HepG2 (cell line): ENCODE measurements at regions not wholly inside any gene's neighbourhood (a gene's known extent, or its start where the extent isn't known, plus 50 kb on each side); places are given as distances from the start of the nearest gene placed in this dataset.

ENCODE experiments used
- ATAC-seq: fragments of 200-7000 bp; cut with Tn5 transposase; 3 replicates; pipeline ENCODE4 v1.9.1; 2020; ENCODE audit warnings: mild to moderate bottlenecking, moderate library complexity
- BruUV-seq: library from RNA; stranded (reverse); fragments of 400-500 nt; replicated peaks from 2 replicates; lab custom pipeline; 2021; lab: Mats Ljungman, UMichigan
- CTCF ChIA-PET: fragments of 300-600 bp; formaldehyde crosslinking; extraction: SDS; loops from one replicate; lab custom pipeline; 2021; ENCODE audit warnings: low total read pairs, inconsistent platforms, low intra/inter-chr PET ratio; lab: Yijun Ruan, JAX
- POLR2A ChIA-PET: fragments of 350-600 bp; sonication (Branson Sonifier 250); formaldehyde crosslinking; loops from one replicate; lab custom pipeline; 2020; ENCODE audit warnings: antibody characterized with exemption, inconsistent platforms; lab: Yijun Ruan, JAX
- DNase-seq: peaks from one replicate; pipeline ENCODE4 v3.0.0-alpha.2; 2015; ENCODE audit warnings: low spot score
- FAIRE-seq: peaks from 3 replicates; lab custom pipeline; 2011; peaks lifted over from hg19 to GRCh38; lab: Jason Lieb, UNC
- H2AFZ ChIP-seq: one replicate; pipeline ENCODE4 v1.6.1; 2011; ENCODE audit warnings: low read length, inconsistent platforms
- H3K27ac ChIP-seq: fragments of 300-600 bp; 3 replicates; pipeline ENCODE4 v1.8.0; 2011; ENCODE audit warnings: mixed run types, mild to moderate bottlenecking, mixed read lengths, low read length, inconsistent platforms; ENCODE audit not compliant: insufficient read depth; ENCODE audit errors: extremely low read length
- H3K27me3 ChIP-seq, 2 experiments: fragments of 200-600 bp in 1 of 2; 2 replicates in 1 of 2; 3 replicates in 1 of 2; pipeline versions ENCODE4 v1.6.0 to v1.8.0; 2011; ENCODE audit warnings: low read length in 2 of 2, mild to moderate bottlenecking in 2 of 2, moderate library complexity in 2 of 2, inconsistent platforms in 1 of 2; ENCODE audit not compliant: insufficient read depth in 2 of 2, control insufficient read depth in 1 of 2
- H3K36me3 ChIP-seq, 2 experiments: fragments of 200-600 bp in 1 of 2; replicated peaks in 1 of 2; 2 replicates in 1 of 2; 3 replicates in 1 of 2; pipeline versions ENCODE4 v1.5.1 to v1.8.0; 2011; ENCODE audit warnings: low read length in 2 of 2, inconsistent platforms in 1 of 2; ENCODE audit not compliant: insufficient read depth in 2 of 2, control insufficient read depth in 1 of 2
- H3K4me1 ChIP-seq: 2 replicates; pipeline ENCODE4 v1.5.1; 2012; ENCODE audit warnings: low read length, inconsistent platforms; ENCODE audit not compliant: insufficient read depth
- H3K4me2 ChIP-seq: 2 replicates; pipeline ENCODE4 v1.6.0; 2011; ENCODE audit warnings: low read depth, low read length, inconsistent platforms
- H3K4me3 ChIP-seq, 3 experiments: fragments of 200-600 bp in 1 of 3; sonication (generic), shearing (Covaris generic) in 1 of 3; replicated peaks in 1 of 3; 2 replicates each; pipeline ENCODE4 v1.5.1; 2011 to 2016; ENCODE audit warnings: low read length in 3 of 3, inconsistent platforms in 2 of 3, low read depth in 2 of 3, mild to moderate bottlenecking in 2 of 3, control low read depth in 1 of 3, mixed read lengths in 1 of 3; ENCODE audit not compliant: insufficient read depth in 1 of 3
- H3K79me2 ChIP-seq: one replicate; pipeline ENCODE4 v1.6.1; 2011; ENCODE audit warnings: low read length, inconsistent platforms; ENCODE audit not compliant: insufficient read depth
- H3K9ac ChIP-seq: 2 replicates; pipeline ENCODE4 v1.6.0; 2011; ENCODE audit warnings: mild to moderate bottlenecking, low read depth, low read length, inconsistent platforms; ENCODE audit not compliant: insufficient read depth
- H3K9me3 ChIP-seq: 2 replicates; pipeline ENCODE4 v1.5.1; 2012; ENCODE audit warnings: mild to moderate bottlenecking, low read length
- H4K20me1 ChIP-seq: 2 replicates; pipeline ENCODE4 v1.6.0; 2011; ENCODE audit warnings: inconsistent platforms, mild to moderate bottlenecking, low read length, moderate library complexity; ENCODE audit not compliant: insufficient read depth
- ADNP ChIP-seq: sonication (generic); formaldehyde crosslinking; IDR thresholded peaks from 2 replicates; pipeline ENCODE4 v1.4.0; 2020; ENCODE audit warnings: missing genetic modification reagents
- CBFB ChIP-seq: sonication (generic); formaldehyde crosslinking; IDR thresholded peaks from 2 replicates; pipeline ENCODE4 v1.4.0; 2020; ENCODE audit warnings: missing genetic modification reagents
- ELF4 ChIP-seq: sonication (generic); formaldehyde crosslinking; IDR thresholded peaks from 2 replicates; pipeline ENCODE4 v1.5.0; 2020; ENCODE audit warnings: missing genetic modification reagents, mild to moderate bottlenecking, moderate library complexity, borderline replicate concordance
- FIP1L1 ChIP-seq: fragments of 200-400 bp; formaldehyde crosslinking; IDR thresholded peaks from 2 replicates; pipeline ENCODE4 v1.6.1; 2018; ENCODE audit warnings: low read depth, mild to moderate bottlenecking, low read length, moderate library complexity, borderline replicate concordance; ENCODE audit not compliant: insufficient read depth
- HOXA5 ChIP-seq: sonication (generic); formaldehyde crosslinking; IDR thresholded peaks from 2 replicates; pipeline ENCODE4 v1.4.0; 2020; ENCODE audit warnings: missing genetic modification reagents
- IRX3 ChIP-seq: sonication (generic); formaldehyde crosslinking; IDR thresholded peaks from 2 replicates; pipeline ENCODE4 v1.8.1; 2023; ENCODE audit warnings: mild to moderate bottlenecking, low read depth, missing genetic modification reagents, borderline replicate concordance
- MNT ChIP-seq: fragments of 450-650 bp; IDR thresholded peaks from 2 replicates; pipeline ENCODE4 v1.6.1; 2016
- MTA1 ChIP-seq: sonication (generic); formaldehyde crosslinking; IDR thresholded peaks from 2 replicates; pipeline ENCODE4 v1.4.0; 2020; ENCODE audit warnings: missing genetic modification reagents, mild to moderate bottlenecking, borderline replicate concordance
- ZFP37 ChIP-seq: sonication (generic); formaldehyde crosslinking; IDR thresholded peaks from 2 replicates; pipeline ENCODE4 v1.4.0; 2020; ENCODE audit warnings: missing genetic modification reagents, borderline replicate concordance
- ZNF282 ChIP-seq: fragments of 450-650 bp; IDR thresholded peaks from 2 replicates; pipeline ENCODE4 v1.6.1; 2018; ENCODE audit not compliant: partially characterized antibody
- ZNF317 ChIP-seq: sonication (generic); formaldehyde crosslinking; IDR thresholded peaks from 2 replicates; pipeline ENCODE4 v1.5.0; 2020; ENCODE audit warnings: mild to moderate bottlenecking, missing genetic modification reagents
- ZNF780A ChIP-seq: sonication (generic); formaldehyde crosslinking; IDR thresholded peaks from 2 replicates; pipeline ENCODE4 v1.8.0; 2022; ENCODE audit warnings: mild to moderate bottlenecking, missing genetic modification reagents, moderate library complexity
- WGBS: methylation state at CpG from one replicate; pipeline ENCODE4 v1.1.6; 2017; ENCODE audit warnings: low lambda C conversion rate; 5-methylcytosine and 5-hydroxymethylcytosine counted together
- in situ Hi-C: cut with HindIII; loops from 2 replicates; pipeline ENCODE4 v1.10.0; 2017; ENCODE audit warnings: low pct_unique_long_range_greater_than_20kb; ENCODE audit not compliant: extremely low pct_ligation_motif_present
- intact Hi-C: fragments of 100-400 bp; cut with micrococcal nuclease; formaldehyde crosslinking; loops from one replicate; pipeline ENCODE4 v1.10.0; 2022; ENCODE audit not compliant: unreplicated experiment
- TF ChIP-seq, protein P1 (sequence below): sonication (generic); formaldehyde crosslinking; IDR thresholded peaks from 2 replicates; pipeline ENCODE4 v1.9.0; 2021; ENCODE audit warnings: missing genetic modification reagents, borderline replicate concordance

DNA sequence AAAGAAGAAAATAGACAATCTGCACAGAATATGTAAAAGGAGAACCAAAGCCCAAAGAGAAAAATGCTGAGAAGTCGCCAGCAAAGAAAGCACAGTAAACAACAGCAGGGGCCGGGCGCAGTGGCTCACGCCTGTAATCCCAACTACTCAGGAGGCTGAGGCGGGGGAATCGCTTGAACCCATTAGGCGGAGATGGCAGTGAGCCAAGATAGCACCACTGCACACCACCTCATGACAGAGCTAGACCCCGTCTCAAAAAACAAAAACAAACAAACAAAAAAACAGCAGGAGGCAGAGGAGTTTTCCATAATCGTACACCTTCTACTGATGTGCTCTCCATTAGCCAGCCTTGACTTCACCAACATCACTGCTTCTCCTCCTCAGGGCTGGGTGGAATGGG is 153.2 kb downstream of the LYPLAL1 start:
- FAIRE-seq (no peak), DNase-seq (no peak), ATAC-seq (no peak)
- Histone ChIP-seq H3K27me3 (no peaks in the 10 kb centered on the region), H2AFZ (no peak overlapping the region), H3K4me2 (no peak overlapping the region), H3K9ac (no peak overlapping the region), H4K20me1 (no peaks in the 10 kb centered on the region), H3K4me3 (no peak overlapping the region), H3K27ac (no peak overlapping the region), H3K4me1 (peaks cover 23% of the 10 kb centered on the region), H3K36me3 (no peaks in the 10 kb centered on the region), H3K79me2 (no peaks in the 10 kb centered on the region), H3K9me3 (no peaks in the 10 kb centered on the region)
- 96% methylated on average over 9 of the region's 9 CpGs for WGBS
- ChIA-PET CTCF (no interaction called here), POLR2A (no interaction called here)
- no TSS peak for BruUV-seq
- in situ Hi-C loops: no loop called here
- no peak for TF ChIP-seq ZNF317 (CRISPR knock-in tag)
- no peak for TF ChIP-seq HOXA5 (CRISPR knock-in tag)
- TF ChIP-seq CBFB: no peak
- TF ChIP-seq MNT: no peak
- TF ChIP-seq ZNF780A (CRISPR knock-in tag): no peak
- TF ChIP-seq ZFP37 (CRISPR knock-in tag): no peak
- TF ChIP-seq ADNP (CRISPR knock-in tag): no peak
- TF ChIP-seq ELF4: no peak
- TF ChIP-seq, protein P1, sequence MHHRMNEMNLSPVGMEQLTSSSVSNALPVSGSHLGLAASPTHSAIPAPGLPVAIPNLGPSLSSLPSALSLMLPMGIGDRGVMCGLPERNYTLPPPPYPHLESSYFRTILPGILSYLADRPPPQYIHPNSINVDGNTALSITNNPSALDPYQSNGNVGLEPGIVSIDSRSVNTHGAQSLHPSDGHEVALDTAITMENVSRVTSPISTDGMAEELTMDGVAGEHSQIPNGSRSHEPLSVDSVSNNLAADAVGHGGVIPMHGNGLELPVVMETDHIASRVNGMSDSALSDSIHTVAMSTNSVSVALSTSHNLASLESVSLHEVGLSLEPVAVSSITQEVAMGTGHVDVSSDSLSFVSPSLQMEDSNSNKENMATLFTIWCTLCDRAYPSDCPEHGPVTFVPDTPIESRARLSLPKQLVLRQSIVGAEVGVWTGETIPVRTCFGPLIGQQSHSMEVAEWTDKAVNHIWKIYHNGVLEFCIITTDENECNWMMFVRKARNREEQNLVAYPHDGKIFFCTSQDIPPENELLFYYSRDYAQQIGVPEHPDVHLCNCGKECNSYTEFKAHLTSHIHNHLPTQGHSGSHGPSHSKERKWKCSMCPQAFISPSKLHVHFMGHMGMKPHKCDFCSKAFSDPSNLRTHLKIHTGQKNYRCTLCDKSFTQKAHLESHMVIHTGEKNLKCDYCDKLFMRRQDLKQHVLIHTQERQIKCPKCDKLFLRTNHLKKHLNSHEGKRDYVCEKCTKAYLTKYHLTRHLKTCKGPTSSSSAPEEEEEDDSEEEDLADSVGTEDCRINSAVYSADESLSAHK (CRISPR knock-in tag): no peak
- TF ChIP-seq ZNF282: no peak
- TF ChIP-seq IRX3: no peak
- no peak for TF ChIP-seq MTA1 (CRISPR knock-in tag)
- TF ChIP-seq FIP1L1: no peak
- intact Hi-C loops: no loop called here
